ENCODE measurements at regions not wholly inside any gene's neighbourhood (a gene's known extent, or its start where the extent isn't known, plus 50 kb on each side); places are given as distances from the start of the nearest gene placed in this dataset.
"Not testable (repeated sequence)": the region's sequence is repeated elsewhere in the genome, so short reads cannot be mapped to it uniquely, and the experiment has no call there.

DNA sequence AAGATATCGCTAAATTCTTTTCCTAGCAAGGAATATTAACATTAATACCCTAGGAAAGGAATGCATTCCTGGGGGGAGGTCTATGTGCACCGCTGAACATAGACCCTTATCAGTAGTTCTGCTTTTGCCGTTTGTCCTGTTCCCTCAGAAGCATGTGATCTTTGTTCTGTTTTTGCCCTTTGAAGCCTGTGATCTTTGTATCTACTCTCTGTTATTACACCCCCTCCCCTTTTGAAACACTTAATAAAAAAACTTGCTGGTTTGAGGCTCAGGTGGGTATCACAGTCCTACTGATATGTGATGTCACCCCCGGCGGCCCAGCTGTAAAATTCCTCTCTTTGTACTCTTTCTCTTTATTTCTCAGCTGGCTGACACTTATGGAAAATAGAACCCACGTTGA is 172.5 kb downstream of the LIG4 start:
- not testable (repeated sequence) for TF ChIP-seq EP300, CTCF (IDR thresholded peaks at IDR 0.05)
